Stimulated activated effector memory CD8-positive, alpha-beta T cell treated with anti-CD3 and anti-CD28 coated beads, Interleukin-12 subunit alpha, Interleukin-12 subunit beta, amount 100 ng/mL, for 72 hours (primary cell): ENCODE measurements at regions not wholly inside any gene's neighbourhood (a gene's known extent, or its start where the extent isn't known, plus 50 kb on each side); places are given as distances from the start of the nearest gene placed in this dataset.

Experiments used
- ATAC-seq: fragments of 150-1000 bp; cut with Tn5 transposase; 2 replicates; pipeline ENCODE4 v1.10.0; 2021
- DNase-seq, 2 donors: peaks; one replicate each; pipeline ENCODE4 v3.0.0; 2021 to 2022; ENCODE audit warnings: low spot score in 2 of 2
- H3K27ac Mint-ChIP-seq: one replicate; pipeline ENCODE4 v1.8.0; 2022; ENCODE audit warnings: mild to moderate bottlenecking, mixed read lengths
- H3K36me3 Mint-ChIP-seq: one replicate; pipeline ENCODE4 v1.8.0; 2022; ENCODE audit warnings: mild to moderate bottlenecking, mixed read lengths
- H3K4me1 Mint-ChIP-seq: one replicate; pipeline ENCODE4 v1.8.0; 2022; ENCODE audit warnings: mixed read lengths
- H3K4me3 Mint-ChIP-seq: one replicate; pipeline ENCODE4 v1.8.0; 2022; ENCODE audit warnings: mild to moderate bottlenecking, mixed read lengths
- H3K9me3 Mint-ChIP-seq: one replicate; pipeline ENCODE4 v1.8.0; 2022; ENCODE audit warnings: mixed read lengths

DNA sequence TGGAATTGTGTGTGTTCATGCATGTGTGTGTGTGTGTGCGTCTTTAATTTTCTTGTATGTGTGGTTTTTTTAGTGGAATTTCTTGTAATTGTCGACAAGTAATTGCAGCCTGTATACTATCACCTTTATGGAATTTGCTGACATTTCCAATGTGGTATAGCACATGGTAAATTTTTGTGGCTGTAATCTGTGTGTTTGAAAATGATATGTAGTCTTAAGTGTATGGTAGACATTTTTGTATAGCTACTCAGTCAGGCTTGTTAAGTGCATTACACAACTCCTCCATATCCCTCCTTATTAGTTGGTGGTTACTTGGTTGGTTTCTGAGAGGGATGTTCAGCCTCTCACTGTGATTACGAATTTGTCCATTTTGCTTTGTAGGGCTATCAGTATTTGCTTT, 384.5 kb upstream of the HSF2 start:
- Mint-ChIP-seq H3K36me3 (no peaks in the 10 kb centered on the region), H3K9me3 (no peaks in the 10 kb centered on the region), H3K27ac (no peak overlapping the region), H3K4me3 (no peak overlapping the region), H3K4me1 (no peaks in the 10 kb centered on the region)
- ATAC-seq = no peak
- no peak for DNase-seq

DNA sequence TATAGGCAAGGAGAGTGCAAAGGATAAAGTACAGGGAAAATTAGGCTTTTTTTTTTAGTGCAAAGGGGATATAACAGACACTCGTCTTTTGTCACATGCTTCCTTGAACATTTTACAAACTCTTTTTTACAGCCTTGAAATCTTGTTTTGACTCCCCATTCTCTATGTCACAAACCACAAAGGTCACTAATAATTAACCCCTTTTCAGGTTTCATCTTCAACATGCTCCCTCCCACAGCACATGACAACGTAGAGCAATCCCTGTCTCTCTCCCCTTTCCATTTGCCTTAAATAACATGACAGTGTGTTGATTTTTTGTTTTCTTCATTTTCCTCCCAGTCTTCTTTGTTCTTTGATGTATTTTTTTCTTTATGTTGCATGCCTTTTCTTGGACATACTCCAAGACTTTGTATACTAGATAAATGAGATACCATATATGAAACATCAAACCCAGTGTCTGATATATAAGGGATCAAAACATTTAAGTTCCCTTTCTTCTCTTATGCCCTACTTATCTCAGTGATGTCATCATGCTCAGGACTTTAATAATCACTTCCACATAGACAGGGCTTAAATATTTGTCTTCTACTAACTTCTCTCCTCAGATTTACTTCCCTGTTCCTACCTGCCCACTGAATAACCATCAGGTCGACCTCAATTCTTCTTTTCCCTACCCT, 378.7 kb upstream of the HSF2 start:
- no peak for DNase-seq
- H3K36me3 Mint-ChIP-seq = no peaks in the 10 kb centered on the region

DNA sequence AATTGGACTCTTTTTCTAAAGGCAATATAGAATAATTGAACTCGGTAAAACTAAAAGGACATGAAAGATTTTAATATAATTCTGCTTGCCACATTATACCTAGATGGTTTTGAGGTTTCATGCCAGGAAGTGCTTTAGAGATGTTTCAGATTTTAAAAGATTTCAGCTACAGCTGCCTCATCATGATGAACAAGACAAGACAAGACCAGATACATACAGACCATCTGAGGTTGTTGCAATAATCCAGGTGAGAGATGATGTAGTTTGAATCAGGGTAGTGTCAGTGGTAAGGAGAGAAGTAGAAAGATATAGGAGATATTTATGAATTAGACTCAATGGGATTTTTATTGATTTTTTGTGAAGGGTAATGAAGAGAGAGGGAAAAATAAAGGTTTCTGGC, 374.3 kb upstream of the HSF2 start:
- Mint-ChIP-seq H3K27ac (no peak overlapping the region), H3K9me3 (no peaks in the 10 kb centered on the region), H3K4me3 (no peak overlapping the region), H3K36me3 (no peaks in the 10 kb centered on the region), H3K4me1 (no peaks in the 10 kb centered on the region)
- DNase-seq (no peak), ATAC-seq (no peak)

More for the DNA sequence above, 378.7 kb upstream of the HSF2 start:
- Mint-ChIP-seq H3K4me3 (no peak overlapping the region), H3K27ac (no peak overlapping the region), H3K4me1 (no peaks in the 10 kb centered on the region), H3K9me3 (no peaks in the 10 kb centered on the region)
- no peak for ATAC-seq

DNA sequence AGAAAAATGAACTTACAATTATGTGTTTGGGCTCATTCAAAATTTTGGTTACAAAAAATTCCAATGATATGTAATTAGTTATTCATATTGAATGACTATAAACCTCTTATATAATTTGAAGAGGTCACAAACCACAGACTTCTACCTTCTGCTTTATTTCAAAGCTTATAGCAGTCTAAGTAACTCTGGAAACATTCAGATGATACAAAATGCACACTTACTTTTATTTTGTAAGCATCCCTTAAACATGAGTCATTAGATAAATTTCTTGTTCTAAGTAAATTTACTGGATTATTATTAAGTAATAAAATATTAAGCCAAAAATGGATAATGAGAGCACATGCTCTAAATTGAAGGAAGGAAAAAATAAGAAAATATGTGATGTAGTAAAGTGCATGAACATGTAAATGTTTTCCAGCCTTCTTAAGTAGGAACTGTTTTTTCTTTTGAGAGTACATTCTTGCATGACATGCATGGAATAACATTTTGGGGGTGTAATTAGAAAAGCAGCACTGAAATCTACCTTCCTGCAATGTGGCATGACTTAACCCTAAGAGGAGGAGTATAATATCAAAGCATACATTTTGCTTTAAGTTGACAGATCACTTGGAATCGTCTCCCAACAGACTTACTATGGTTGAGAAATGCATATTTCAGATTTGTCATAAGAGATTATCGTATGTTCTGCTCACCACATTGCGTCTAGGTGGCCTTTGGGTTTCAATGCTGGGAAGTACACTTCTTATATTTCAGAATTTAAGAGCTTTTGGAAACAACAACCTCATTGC, 372.7 kb upstream of the HSF2 start:
- Mint-ChIP-seq H3K27ac (no peak overlapping the region), H3K9me3 (no peaks in the 10 kb centered on the region), H3K4me1 (no peaks in the 10 kb centered on the region), H3K36me3 (no peaks in the 10 kb centered on the region), H3K4me3 (no peak overlapping the region)
- DNase-seq (no peak), ATAC-seq (no peak)

DNA sequence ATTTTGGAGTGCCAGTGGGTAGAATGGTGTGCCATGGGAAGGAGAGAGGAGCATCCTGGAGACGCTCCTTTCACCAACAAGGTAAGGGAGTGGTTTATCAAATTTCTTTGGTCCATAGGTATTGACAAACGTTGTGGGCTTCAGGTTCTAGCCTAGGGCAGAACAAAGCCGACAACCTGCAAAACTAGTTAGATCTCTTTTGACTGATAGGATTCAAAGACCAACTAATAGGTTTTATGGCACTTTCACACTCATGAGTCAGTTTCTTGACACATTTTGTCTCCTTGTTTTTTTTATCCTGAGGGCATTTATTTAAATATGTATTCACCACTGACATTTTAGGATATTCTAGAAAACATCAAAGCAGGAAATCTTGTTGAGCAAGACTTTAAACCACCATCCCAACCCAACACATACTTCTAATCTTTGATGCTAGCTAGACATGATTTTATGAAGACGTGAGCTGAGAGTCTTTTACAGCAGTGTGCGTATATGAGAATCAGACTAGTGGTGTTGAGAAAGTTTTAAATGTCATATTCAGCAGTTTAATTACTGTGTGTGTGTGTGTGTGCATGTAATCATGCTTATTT, 370.4 kb upstream of the HSF2 start:
- H3K27ac Mint-ChIP-seq = no peak overlapping the region
- H3K4me3 Mint-ChIP-seq = no peak overlapping the region

DNA sequence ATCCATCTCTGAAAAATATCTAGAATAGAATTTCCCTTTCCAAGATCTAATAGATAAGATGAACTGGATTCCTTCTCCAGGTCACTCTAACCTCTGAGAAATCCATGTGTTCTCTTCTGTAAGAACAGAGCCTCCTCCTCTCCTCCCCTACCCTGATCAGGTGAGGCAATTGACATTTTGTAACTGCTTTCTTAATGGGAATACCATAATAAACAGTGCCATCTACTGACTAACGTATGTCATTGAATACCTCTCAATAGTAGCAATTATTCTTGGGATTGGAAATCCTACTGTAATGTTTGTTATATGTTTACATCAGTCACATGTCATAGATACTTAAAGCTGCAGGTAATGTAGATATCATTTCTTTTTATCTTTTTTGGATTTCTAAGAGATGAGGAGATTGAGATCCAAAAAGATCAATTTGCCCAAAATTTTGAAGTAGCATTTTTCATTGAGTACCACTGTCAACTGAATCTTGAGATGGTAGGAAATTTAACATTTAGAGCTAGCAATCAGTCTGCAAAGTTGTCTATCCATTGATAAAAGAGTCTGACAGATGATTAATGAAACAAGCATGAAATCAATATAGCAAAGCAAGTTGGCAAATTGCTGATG, 365.8 kb upstream of the HSF2 start:
- no peaks in the 10 kb centered on the region for H3K4me1 Mint-ChIP-seq
- no peaks in the 10 kb centered on the region for H3K36me3 Mint-ChIP-seq
- no peaks in the 10 kb centered on the region for H3K9me3 Mint-ChIP-seq
- H3K4me3 Mint-ChIP-seq = no peak overlapping the region
- DNase-seq (no peak), ATAC-seq (peak; percentile 42)
- no peak overlapping the region for H3K27ac Mint-ChIP-seq

More for the DNA sequence above, 370.4 kb upstream of the HSF2 start:
- no peaks in the 10 kb centered on the region for H3K4me1 Mint-ChIP-seq
- ATAC-seq = no peak
- H3K36me3 Mint-ChIP-seq = no peaks in the 10 kb centered on the region
- DNase-seq = no peak
- H3K9me3 Mint-ChIP-seq = no peaks in the 10 kb centered on the region

DNA sequence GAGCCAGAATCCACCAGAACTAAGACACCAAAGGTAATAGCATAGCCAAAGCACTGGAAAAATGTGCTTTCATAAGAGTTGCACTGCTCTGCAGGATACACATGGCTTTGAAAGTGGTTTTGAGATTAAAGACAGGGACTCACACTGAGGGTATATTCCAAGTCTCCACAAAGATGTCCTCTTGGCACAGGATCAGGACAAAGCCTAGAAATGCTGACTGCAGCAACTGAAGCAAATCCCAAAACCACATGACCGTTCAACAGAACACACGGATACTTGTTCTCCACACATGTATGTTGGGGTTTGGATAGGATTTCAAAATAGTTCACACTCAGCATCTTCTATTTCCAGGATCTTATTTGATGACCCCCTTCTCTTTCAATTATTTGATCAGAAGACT, 364.3 kb upstream of the HSF2 start:
- Mint-ChIP-seq H3K9me3 (no peaks in the 10 kb centered on the region), H3K4me3 (no peak overlapping the region), H3K27ac (no peak overlapping the region), H3K36me3 (no peaks in the 10 kb centered on the region), H3K4me1 (no peaks in the 10 kb centered on the region)
- ATAC-seq (no peak), DNase-seq (no peak)

DNA sequence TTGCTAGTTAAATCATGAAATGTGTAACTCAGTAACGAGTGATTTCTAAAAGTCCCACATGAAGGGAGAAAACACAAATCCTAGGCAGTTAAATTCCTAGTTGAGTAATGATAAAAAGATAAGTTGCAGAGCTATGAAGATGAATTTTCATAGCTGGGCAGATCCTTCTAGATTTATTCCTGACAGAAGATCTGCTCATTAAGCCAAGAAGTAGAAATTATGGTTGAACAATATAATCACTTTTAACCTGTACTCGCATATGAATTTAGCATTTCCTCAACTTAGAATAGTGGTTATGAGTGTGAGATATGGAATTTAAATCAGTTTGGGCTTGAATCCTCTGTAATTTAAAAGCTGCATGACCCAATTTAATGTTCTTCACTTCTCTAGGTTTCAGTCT, 359.2 kb upstream of the HSF2 start:
- no peaks in the 10 kb centered on the region for H3K4me1 Mint-ChIP-seq
- H3K4me3 Mint-ChIP-seq = no peak overlapping the region
- no peak overlapping the region for H3K27ac Mint-ChIP-seq
- no peaks in the 10 kb centered on the region for H3K36me3 Mint-ChIP-seq
- peaks cover 3% of the 10 kb centered on the region for H3K9me3 Mint-ChIP-seq
- DNase-seq = no peak
- no peak for ATAC-seq

DNA sequence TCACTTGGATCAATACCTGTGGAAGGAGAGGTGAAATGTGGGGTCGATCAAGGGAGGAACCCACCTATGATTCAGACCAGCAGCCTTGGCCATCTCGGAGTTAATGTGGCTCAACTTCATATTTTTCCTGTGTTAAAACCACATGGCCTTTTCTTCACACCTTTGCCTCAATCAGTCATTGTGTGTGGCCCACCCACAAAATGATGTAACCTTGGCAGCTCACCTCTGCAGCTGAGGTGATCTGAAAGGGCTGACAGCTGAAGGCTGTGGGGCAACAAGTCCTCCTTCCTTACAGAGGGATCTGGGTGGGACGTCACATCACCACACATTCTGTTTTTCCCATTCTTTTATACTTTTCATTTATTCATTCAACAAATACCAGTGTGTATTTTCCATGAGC, 357.1 kb upstream of the HSF2 start:
- Mint-ChIP-seq H3K9me3 (peaks cover 3% of the 10 kb centered on the region), H3K4me3 (no peak overlapping the region), H3K27ac (no peak overlapping the region), H3K36me3 (no peaks in the 10 kb centered on the region), H3K4me1 (no peaks in the 10 kb centered on the region)
- no peak for ATAC-seq
- no peak for DNase-seq

DNA sequence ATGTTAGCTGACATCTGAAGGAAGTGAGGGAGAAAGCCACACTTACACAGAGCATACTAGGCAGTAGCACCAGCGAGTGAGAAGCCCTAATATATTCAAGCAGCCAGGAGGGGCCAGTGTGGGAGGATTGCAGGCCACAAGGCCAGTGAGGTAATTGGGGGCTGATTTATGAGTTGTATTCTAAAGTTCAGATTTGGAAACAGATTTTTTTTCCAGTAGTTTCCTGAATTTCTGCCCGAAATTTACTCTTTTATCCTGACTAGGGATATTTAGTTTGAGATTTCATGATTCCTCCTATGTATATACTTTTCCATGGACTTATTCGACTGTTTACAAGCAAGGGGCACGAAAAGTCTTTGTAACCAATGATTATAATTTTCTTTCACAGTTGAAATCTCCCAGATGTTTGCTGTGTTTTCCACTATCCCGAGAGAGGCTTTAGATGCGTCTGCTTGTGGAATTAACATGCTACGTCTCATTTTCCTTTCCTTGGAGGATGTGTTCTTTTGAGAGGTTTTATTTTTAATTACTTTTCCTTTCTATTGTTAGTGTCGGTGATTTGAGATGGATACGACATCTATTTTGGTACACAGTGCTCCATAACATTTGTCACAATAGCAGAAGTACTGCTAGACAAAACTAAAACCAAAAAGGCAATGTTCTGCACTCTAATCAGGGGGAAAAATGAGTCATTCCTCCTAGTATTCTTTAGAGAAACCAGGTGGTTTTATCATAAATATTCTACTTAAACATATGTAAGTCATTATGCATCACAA, 356.3 kb upstream of the HSF2 start:
- ATAC-seq (no peak), DNase-seq (no peak)
- no peaks in the 10 kb centered on the region for H3K4me1 Mint-ChIP-seq
- peaks cover 3% of the 10 kb centered on the region for H3K9me3 Mint-ChIP-seq
- H3K36me3 Mint-ChIP-seq = no peaks in the 10 kb centered on the region
- H3K27ac Mint-ChIP-seq = no peak overlapping the region
- H3K4me3 Mint-ChIP-seq = no peak overlapping the region

DNA sequence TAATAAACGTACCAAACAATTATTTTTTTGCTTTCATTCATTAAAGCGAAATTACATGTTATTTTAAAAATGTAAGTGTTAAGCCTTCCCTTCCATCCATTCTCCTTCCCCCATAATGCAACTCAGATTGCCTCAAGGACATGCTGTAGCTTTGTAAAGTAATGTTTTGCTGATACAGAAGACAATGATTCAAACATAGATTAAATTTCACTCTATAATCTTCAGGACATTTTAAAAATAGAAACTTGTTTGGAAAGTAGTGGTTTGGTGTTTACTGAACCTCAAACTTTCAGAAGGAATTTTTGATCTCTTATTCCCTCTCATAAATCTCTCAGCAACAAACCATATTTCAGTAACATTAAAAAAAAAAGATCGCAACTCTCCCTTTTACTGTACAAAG, 350.9 kb upstream of the HSF2 start:
- no peak overlapping the region for H3K27ac Mint-ChIP-seq
- peaks cover 3% of the 10 kb centered on the region for H3K9me3 Mint-ChIP-seq
- no peaks in the 10 kb centered on the region for H3K36me3 Mint-ChIP-seq
- ATAC-seq (no peak), DNase-seq (no peak)
- H3K4me1 Mint-ChIP-seq = no peaks in the 10 kb centered on the region
- H3K4me3 Mint-ChIP-seq = no peak overlapping the region

DNA sequence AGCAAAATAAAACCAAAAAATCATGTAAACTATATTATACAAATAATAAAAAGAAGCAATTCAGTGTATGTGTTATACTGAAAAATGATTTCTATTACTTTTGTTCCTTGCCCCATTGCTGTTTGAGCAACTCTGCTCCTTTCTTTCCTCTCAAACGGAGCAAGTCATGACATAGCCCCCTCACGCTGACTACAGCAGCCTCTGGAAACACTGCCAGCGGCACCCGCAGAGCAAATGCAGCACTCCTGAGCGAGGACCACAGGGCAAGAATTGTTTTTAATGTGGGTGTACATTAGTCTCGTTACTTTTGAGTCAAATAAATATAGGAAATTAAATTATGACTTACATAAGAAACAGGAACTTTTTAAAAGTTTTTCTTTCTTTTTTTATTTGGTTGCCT, 350.1 kb upstream of the HSF2 start:
- Mint-ChIP-seq H3K4me1 (no peaks in the 10 kb centered on the region), H3K27ac (no peak overlapping the region), H3K36me3 (no peaks in the 10 kb centered on the region), H3K9me3 (peaks cover 3% of the 10 kb centered on the region), H3K4me3 (no peak overlapping the region)
- no peak for DNase-seq
- ATAC-seq = no peak

DNA sequence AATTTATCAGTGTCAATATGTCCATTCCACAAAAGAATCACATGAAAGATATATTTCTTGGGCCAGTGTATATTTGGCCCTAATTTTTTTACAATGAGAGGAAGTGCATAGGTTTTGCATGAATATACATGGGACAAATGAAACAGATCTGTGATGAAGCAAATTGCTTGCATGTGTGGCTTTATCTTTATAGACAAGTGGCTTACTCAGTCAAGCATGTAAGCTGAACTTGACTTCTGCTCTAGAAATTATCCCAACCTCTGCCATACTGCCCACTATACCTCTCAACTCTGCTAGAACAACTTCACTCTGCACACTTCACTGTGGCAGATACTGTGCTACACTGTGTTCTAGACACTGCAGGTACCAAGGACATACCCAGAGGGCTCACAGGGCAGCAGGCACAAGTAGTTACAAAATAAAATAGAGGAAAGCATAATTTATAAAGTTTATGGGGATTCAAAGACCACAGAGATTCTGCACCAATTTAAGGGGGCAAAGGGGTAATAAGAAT, 349.2 kb upstream of the HSF2 start:
- ATAC-seq (peak; percentile 28), DNase-seq (no peak)
- Mint-ChIP-seq H3K27ac (no peak overlapping the region), H3K36me3 (no peaks in the 10 kb centered on the region), H3K4me1 (no peaks in the 10 kb centered on the region), H3K9me3 (no peaks in the 10 kb centered on the region), H3K4me3 (no peak overlapping the region)

DNA sequence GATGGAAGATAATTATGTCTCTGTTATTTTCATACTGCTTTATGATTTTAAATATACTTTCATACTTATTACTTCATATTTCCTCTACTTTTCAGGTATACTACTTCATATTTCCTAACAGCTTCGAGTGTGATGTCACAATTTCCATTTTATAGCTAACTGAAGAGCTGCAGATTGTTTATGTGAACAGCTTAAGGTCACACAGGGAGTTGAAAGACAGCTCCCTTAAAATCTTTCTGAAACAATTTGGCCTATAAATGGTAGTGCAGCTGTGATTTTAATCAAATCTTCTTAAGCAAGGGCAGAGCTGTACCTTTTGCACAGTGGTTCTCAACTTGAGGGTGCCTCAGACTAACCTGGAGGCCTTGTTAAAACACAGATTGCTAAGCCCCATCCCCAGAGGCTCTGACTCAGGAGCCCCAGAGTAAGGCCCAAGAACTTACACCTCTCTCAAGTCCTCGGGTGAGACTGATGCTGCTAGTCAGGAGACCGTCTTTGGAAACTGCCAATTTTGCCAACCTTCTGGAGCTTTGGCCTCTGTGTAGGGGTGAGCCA, 347.0 kb upstream of the HSF2 start:
- DNase-seq = no peak
- ATAC-seq = peak; percentile 36
- Mint-ChIP-seq H3K27ac (no peak overlapping the region), H3K36me3 (no peaks in the 10 kb centered on the region), H3K9me3 (no peaks in the 10 kb centered on the region), H3K4me3 (no peak overlapping the region), H3K4me1 (no peaks in the 10 kb centered on the region)

DNA sequence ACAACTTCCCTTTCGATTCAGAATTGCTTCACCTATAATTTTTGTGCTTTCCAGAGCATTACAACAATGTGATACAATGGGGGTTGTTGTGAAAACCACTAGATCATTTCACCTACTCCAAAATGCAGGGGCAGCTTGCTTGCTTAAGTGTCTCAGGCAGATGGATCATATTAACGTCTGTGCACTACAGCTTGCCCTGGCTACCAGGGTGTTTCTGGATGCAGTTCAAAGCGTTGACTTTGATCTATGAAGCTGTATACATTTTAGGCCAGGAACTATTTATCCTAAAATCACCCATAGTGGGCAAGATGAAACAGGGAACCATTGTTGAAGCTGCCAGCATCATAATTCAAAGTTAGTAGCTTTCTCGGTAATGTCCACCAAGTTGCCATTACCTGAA, 339.5 kb upstream of the HSF2 start:
- H3K27ac Mint-ChIP-seq = no peak overlapping the region
- H3K36me3 Mint-ChIP-seq = no peaks in the 10 kb centered on the region
- H3K4me1 Mint-ChIP-seq = no peaks in the 10 kb centered on the region
- no peak for ATAC-seq
- H3K9me3 Mint-ChIP-seq = no peaks in the 10 kb centered on the region
- no peak overlapping the region for H3K4me3 Mint-ChIP-seq
- no peak for DNase-seq
